ENCODE measurements at regions not wholly inside any gene's neighbourhood (a gene's known extent, or its start where the extent isn't known, plus 50 kb on each side); places are given as distances from the start of the nearest gene placed in this dataset.

GRCh38 chr12:67427336-67427735, 158.2 kb downstream of the CAND1 start:
- Histone ChIP-seq H4K20me1 (ENCODE audit: control insufficient read depth, insufficient read depth, insufficient read length) (no peaks in the 10 kb centered on the region), H3K23me2 (ENCODE audit: insufficient read length, low read depth, low read length, poor library complexity, severe bottlenecking) (no peaks in the 10 kb centered on the region), H3K27ac (ENCODE audit: insufficient read length, low read depth, low read length) (no peak overlapping the region), H3K79me2 (ENCODE audit: insufficient read depth, low read length) (no peaks in the 10 kb centered on the region), H3K4ac (ENCODE audit: low read depth, low read length) (no peak overlapping the region), H3K9ac (ENCODE audit: extremely low read depth, insufficient read length, low read length) (no peak overlapping the region), H3K4me2 (ENCODE audit: insufficient read depth, insufficient read length, low read length) (no peak overlapping the region), H2BK120ac (ENCODE audit: low read depth, low read length, poor library complexity, severe bottlenecking) (no peak overlapping the region), H3K56ac (ENCODE audit: insufficient read length, low read depth, low read length) (no peak overlapping the region), H3K14ac (ENCODE audit: insufficient read depth, low read length) (no peak overlapping the region), H4K5ac (ENCODE audit: insufficient read length, low read depth, low read length) (no peak overlapping the region), H3K9me3 (ENCODE audit: control insufficient read depth, low read depth, low read length) (no peaks in the 10 kb centered on the region), H2BK5ac (ENCODE audit: insufficient read length, low read length) (no peak overlapping the region), H2BK12ac (ENCODE audit: insufficient read length, low read depth, low read length) (no peak overlapping the region), H3K23ac (ENCODE audit: insufficient read length, low read depth, low read length) (no peak overlapping the region), H3K79me1 (ENCODE audit: insufficient read depth, low read depth, low read length, poor library complexity, severe bottlenecking) (no peaks in the 10 kb centered on the region), H2BK20ac (ENCODE audit: low read depth, low read length, poor library complexity, severe bottlenecking) (no peak overlapping the region), H3K27me3 (ENCODE audit: insufficient read depth, low read length) (no peaks in the 10 kb centered on the region), H2AK5ac (ENCODE audit: insufficient read length, low read length) (no peak overlapping the region), H3T11ph (ENCODE audit: low read length) (no peak overlapping the region), H2BK15ac (ENCODE audit: low read depth, low read length) (no peak overlapping the region), H2AFZ (ENCODE audit: low read length) (no peak overlapping the region), H4K91ac (ENCODE audit: insufficient read length, low read depth, low read length) (no peak overlapping the region), H3K4me1 (ENCODE audit: insufficient read depth, low read length) (no peaks in the 10 kb centered on the region), H3K18ac (ENCODE audit: insufficient read length, low read depth, low read length) (no peak overlapping the region), H4K8ac (replicated peaks; ENCODE audit: insufficient read length, low read depth, low read length) (no peak overlapping the region)
- H3K4me3 Mint-ChIP-seq: no peak overlapping the region
- H3K4me1 Mint-ChIP-seq: peaks cover 5 to 6% of the 10 kb centered on the region in 2 experiments
- no peak overlapping the region for H3K27ac Mint-ChIP-seq
- no peaks in the 10 kb centered on the region for H3K36me3 Mint-ChIP-seq (ENCODE audit: insufficient read depth in 1 of 3, low read depth in 3 of 3)
- TF ChIP-seq CTCF (conservative IDR thresholded peaks at IDR 0.05): no peak
- no peaks in the 10 kb centered on the region for H3K9me3 Mint-ChIP-seq
- no peaks in the 10 kb centered on the region for H3K27me3 Mint-ChIP-seq (ENCODE audit: low read depth)
- DNase-seq: no peak
- WGBS (ENCODE audit: extremely low coverage, insufficient read length, low lambda C conversion rate): no CpG with 5 or more reads among the region's 4 CpGs
